Ishikawa (cell line): ENCODE measurements at regions not wholly inside any gene's neighbourhood (a gene's known extent, or its start where the extent isn't known, plus 50 kb on each side); places are given as distances from the start of the nearest gene placed in this dataset.

ENCODE experiments used
- CEBPB ChIP-seq: IDR thresholded peaks from 2 replicates; pipeline ENCODE4 v1.6.1; 2012
- CREB1 ChIP-seq: IDR thresholded peaks from 2 replicates; pipeline ENCODE4 v1.6.1; 2012; ENCODE audit warnings: low read depth
- EGR1 ChIP-seq: IDR thresholded peaks from 2 replicates; pipeline ENCODE4 v1.6.1; 2012
- EP300 ChIP-seq: IDR thresholded peaks from 2 replicates; pipeline ENCODE4 v1.6.1; 2012; ENCODE audit warnings: borderline replicate concordance
- FOXM1 ChIP-seq: IDR thresholded peaks from 2 replicates; pipeline ENCODE4 v1.6.1; 2012; ENCODE audit warnings: low read depth, borderline replicate concordance
- NFIC ChIP-seq: IDR thresholded peaks from 2 replicates; pipeline ENCODE4 v1.6.1; 2012
- RAD21 ChIP-seq: IDR thresholded peaks from 2 replicates; pipeline ENCODE4 v1.6.1; 2012; ENCODE audit warnings: low read depth
- REST ChIP-seq: IDR thresholded peaks from 2 replicates; pipeline ENCODE4 v1.6.1; 2012; ENCODE audit warnings: low read depth, mild to moderate bottlenecking
- TAF1 ChIP-seq: IDR thresholded peaks from 2 replicates; pipeline ENCODE4 v1.6.1; 2012; ENCODE audit warnings: low read depth, mild to moderate bottlenecking
- TCF12 ChIP-seq: IDR thresholded peaks from 2 replicates; pipeline ENCODE4 v1.6.1; 2012; ENCODE audit warnings: low read depth
- TEAD4 ChIP-seq: IDR thresholded peaks from 2 replicates; pipeline ENCODE4 v1.6.1; 2012
- USF1 ChIP-seq: IDR thresholded peaks from 2 replicates; pipeline ENCODE4 v1.6.1; 2012
- YY1 ChIP-seq: IDR thresholded peaks from 2 replicates; pipeline ENCODE4 v1.6.1; 2012; ENCODE audit warnings: low read depth
- ZBTB7A ChIP-seq: IDR thresholded peaks from 2 replicates; pipeline ENCODE4 v1.6.1; 2012; ENCODE audit warnings: low read depth
- TF ChIP-seq, protein P1 (sequence below): IDR thresholded peaks from 2 replicates; pipeline ENCODE4 v1.6.1; 2012

DNA sequence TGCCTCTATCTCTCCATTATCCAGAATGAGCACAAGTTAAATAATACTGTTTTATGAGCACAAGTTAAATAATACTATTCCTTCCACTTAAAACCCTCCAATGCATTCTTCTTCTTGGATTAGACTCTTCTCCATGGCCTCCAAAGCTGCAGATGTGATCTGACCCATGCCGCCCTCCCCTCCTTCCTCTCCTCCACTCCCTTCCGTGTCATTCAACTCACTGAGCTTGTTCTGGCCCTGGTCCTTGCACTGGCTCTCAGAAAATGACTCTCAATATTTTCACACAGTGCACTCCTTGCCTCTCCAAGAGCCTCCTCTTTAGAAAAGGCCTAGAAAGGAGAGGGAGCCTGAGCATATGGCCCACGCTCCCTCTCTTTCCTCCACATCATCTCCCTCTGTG lies 125.0 kb upstream of the CD93 start:
- no peak for TF ChIP-seq TAF1
- no peak for TF ChIP-seq YY1
- TF ChIP-seq CREB1, result no peak
- no peak for TF ChIP-seq EP300
- no peak for TF ChIP-seq USF1
- no peak for TF ChIP-seq NFIC
- TF ChIP-seq REST, result no peak
- TF ChIP-seq, protein P1, sequence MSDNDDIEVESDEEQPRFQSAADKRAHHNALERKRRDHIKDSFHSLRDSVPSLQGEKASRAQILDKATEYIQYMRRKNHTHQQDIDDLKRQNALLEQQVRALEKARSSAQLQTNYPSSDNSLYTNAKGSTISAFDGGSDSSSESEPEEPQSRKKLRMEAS, result no peak
- no peak for TF ChIP-seq FOXM1
- TF ChIP-seq RAD21, result no peak
- no peak for TF ChIP-seq TEAD4
- no peak for TF ChIP-seq EGR1
- no peak for TF ChIP-seq TCF12
- TF ChIP-seq ZBTB7A, result no peak
- no peak for TF ChIP-seq CEBPB

GRCh38 chr20:23207826-23208540 lies 121.9 kb upstream of the CD93 start:
- TF ChIP-seq CEBPB, result no peak
- no peak for TF ChIP-seq NFIC
- TF ChIP-seq USF1, result no peak
- no peak for TF ChIP-seq TAF1
- no peak for TF ChIP-seq EGR1
- no peak for TF ChIP-seq TCF12
- no peak for TF ChIP-seq ZBTB7A
- TF ChIP-seq RAD21, result no peak
- no peak for TF ChIP-seq EP300
- no peak for TF ChIP-seq TEAD4
- TF ChIP-seq REST, result no peak
- TF ChIP-seq, protein P1, result no peak
- no peak for TF ChIP-seq YY1
- TF ChIP-seq FOXM1, result no peak
- no peak for TF ChIP-seq CREB1

DNA sequence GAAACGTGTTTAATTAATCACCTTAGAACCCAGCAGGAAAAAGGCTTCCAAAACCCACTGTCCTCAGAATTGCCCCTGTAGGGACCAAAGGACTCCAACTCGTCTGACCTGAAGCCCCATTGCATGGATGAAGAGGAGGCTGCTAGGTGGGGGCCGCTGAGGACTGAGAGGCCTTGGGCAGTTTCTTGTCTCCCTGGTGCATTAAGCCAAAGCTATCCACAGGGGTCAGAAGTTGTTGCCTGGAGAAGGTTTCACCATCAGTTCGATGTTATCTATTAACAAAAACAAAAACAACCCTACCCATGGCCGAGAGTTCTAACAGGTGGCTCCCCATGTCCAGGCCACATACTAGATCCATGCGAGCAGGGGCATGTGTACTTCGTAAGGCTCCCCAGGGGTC lies 120.9 kb upstream of the CD93 start:
- TF ChIP-seq ZBTB7A, result no peak
- no peak for TF ChIP-seq USF1
- TF ChIP-seq CREB1, result no peak
- no peak for TF ChIP-seq TAF1
- TF ChIP-seq TEAD4, result no peak
- TF ChIP-seq, protein P1, result no peak
- no peak for TF ChIP-seq EGR1
- no peak for TF ChIP-seq FOXM1
- no peak for TF ChIP-seq TCF12
- no peak for TF ChIP-seq RAD21
- TF ChIP-seq EP300, result no peak
- TF ChIP-seq YY1, result no peak
- TF ChIP-seq NFIC, result no peak
- no peak for TF ChIP-seq REST
- TF ChIP-seq CEBPB, result no peak
